Right renal cortex interstitium (tissue), 3 donors: ENCODE measurements at regions not wholly inside any gene's neighbourhood (a gene's known extent, or its start where the extent isn't known, plus 50 kb on each side); places are given as distances from the start of the nearest gene placed in this dataset.

Experiments
- DNase-seq, 3 donors: peaks; one replicate each; pipeline ENCODE4 v3.0.0-alpha.2; 2013; ENCODE audit warnings: low read depth in 3 of 3, low spot score in 2 of 3

- no peak for DNase-seq
These were observed 83.1 kb upstream of the CTTNBP2NL start for GRCh38 chr1:112312879-112313278.

GRCh38 chr1:112316254-112316913 is 79.6 kb upstream of the CTTNBP2NL start:
- no peak for DNase-seq

GRCh38 chr1:112317140-112317539 is 78.9 kb upstream of the CTTNBP2NL start:
- no peak for DNase-seq

- no peak for DNase-seq
These were observed 78.4 kb upstream of the CTTNBP2NL start for GRCh38 chr1:112317611-112318062.

GRCh38 chr1:112318263-112318662 is 77.8 kb upstream of the CTTNBP2NL start:
- no peak for DNase-seq

- DNase-seq = no peak
These were observed 77.2 kb upstream of the CTTNBP2NL start for GRCh38 chr1:112318698-112319370.

- no peak for DNase-seq
These were observed 76.5 kb upstream of the CTTNBP2NL start for GRCh38 chr1:112319371-112320040.

- no peak for DNase-seq
These were observed 76.0 kb upstream of the CTTNBP2NL start for GRCh38 chr1:112320058-112320457.

- no peak for DNase-seq
These were observed 74.0 kb upstream of the CTTNBP2NL start for GRCh38 chr1:112322018-112322417.

GRCh38 chr1:112322983-112323678 is 72.9 kb upstream of the CTTNBP2NL start:
- DNase-seq = no peak

GRCh38 chr1:112325504-112325903 is 70.5 kb upstream of the CTTNBP2NL start:
- DNase-seq = no peak

GRCh38 chr1:112328600-112328999 is 67.4 kb upstream of the CTTNBP2NL start:
- DNase-seq = no peak

GRCh38 chr1:112332176-112333150 is 63.6 kb upstream of the CTTNBP2NL start:
- DNase-seq = no peak

- no peak for DNase-seq
These were observed 60.7 kb upstream of the CTTNBP2NL start for GRCh38 chr1:112335351-112335750.

- no peak for DNase-seq
These were observed 58.9 kb upstream of the CTTNBP2NL start for GRCh38 chr1:112337028-112337531.

GRCh38 chr1:112341986-112342385 is 54.0 kb upstream of the CTTNBP2NL start:
- no peak for DNase-seq

GRCh38 chr1:112342558-112342957 is 53.5 kb upstream of the CTTNBP2NL start:
- DNase-seq = no peak

- DNase-seq = no peak
These were observed 51.1 kb upstream of the CTTNBP2NL start for GRCh38 chr1:112344754-112345423.
